ENCODE measurements at regions not wholly inside any gene's neighbourhood (a gene's known extent, or its start where the extent isn't known, plus 50 kb on each side); places are given as distances from the start of the nearest gene placed in this dataset.
"Not testable (repeated sequence)": the region's sequence is repeated elsewhere in the genome, so short reads cannot be mapped to it uniquely, and the experiment has no call there.

GRCh38 chr11:91023731-91024130, 800.9 kb upstream of the CHORDC1 start:
- DNase-seq (ENCODE audit: low spot score) (no peak), ATAC-seq (ENCODE audit: low read depth) (no peak)
- no peaks in the 10 kb centered on the region for H3K36me3 ChIP-seq (ENCODE audit: low read depth)
- H3K4me1 ChIP-seq (ENCODE audit: insufficient read depth, poor library complexity, severe bottlenecking) = no peaks in the 10 kb centered on the region
- no peak overlapping the region for H3K27ac ChIP-seq (ENCODE audit: poor library complexity, severe bottlenecking)
- no peak overlapping the region for H3K4me3 ChIP-seq (ENCODE audit: severe bottlenecking)
- no peaks in the 10 kb centered on the region for H3K9me3 ChIP-seq (ENCODE audit: severe bottlenecking)
- no peaks in the 10 kb centered on the region for H3K27me3 ChIP-seq (ENCODE audit: insufficient read depth, poor library complexity, severe bottlenecking)
- no peak for TF ChIP-seq CTCF (IDR thresholded peaks at IDR 0.05; ENCODE audit: poor library complexity, severe bottlenecking)

- no peak for DNase-seq (ENCODE audit: low spot score)
- Histone ChIP-seq H3K27ac (ENCODE audit: poor library complexity, severe bottlenecking) (no peak overlapping the region), H3K27me3 (ENCODE audit: insufficient read depth, poor library complexity, severe bottlenecking) (no peaks in the 10 kb centered on the region), H3K4me1 (ENCODE audit: insufficient read depth, poor library complexity, severe bottlenecking) (no peaks in the 10 kb centered on the region), H3K36me3 (ENCODE audit: low read depth) (no peaks in the 10 kb centered on the region), H3K4me3 (ENCODE audit: severe bottlenecking) (no peak overlapping the region), H3K9me3 (ENCODE audit: severe bottlenecking) (no peaks in the 10 kb centered on the region)
- ATAC-seq (ENCODE audit: low read depth) = no peak
- TF ChIP-seq CTCF (IDR thresholded peaks at IDR 0.05; ENCODE audit: poor library complexity, severe bottlenecking) = no peak
Measured at GRCh38 chr11:91011503-91011902, 788.7 kb upstream of the CHORDC1 start.

GRCh38 chr11:91005458-91005857, 782.6 kb upstream of the CHORDC1 start:
- TF ChIP-seq CTCF (IDR thresholded peaks at IDR 0.05; ENCODE audit: poor library complexity, severe bottlenecking) = no peak
- H3K27ac ChIP-seq (ENCODE audit: poor library complexity, severe bottlenecking) = no peak overlapping the region
- DNase-seq (ENCODE audit: low spot score) = no peak

GRCh38 chr11:90997241-90997640, 774.4 kb upstream of the CHORDC1 start:
- H3K27me3 ChIP-seq (ENCODE audit: insufficient read depth, poor library complexity, severe bottlenecking) = no peaks in the 10 kb centered on the region
- no peaks in the 10 kb centered on the region for H3K4me1 ChIP-seq (ENCODE audit: insufficient read depth, poor library complexity, severe bottlenecking)
- H3K27ac ChIP-seq (ENCODE audit: poor library complexity, severe bottlenecking) = no peak overlapping the region
- H3K4me3 ChIP-seq (ENCODE audit: severe bottlenecking) = no peak overlapping the region
- no peaks in the 10 kb centered on the region for H3K9me3 ChIP-seq (ENCODE audit: severe bottlenecking)
- DNase-seq (ENCODE audit: low spot score) = no peak
- H3K36me3 ChIP-seq (ENCODE audit: low read depth) = no peaks in the 10 kb centered on the region
- TF ChIP-seq CTCF (IDR thresholded peaks at IDR 0.05; ENCODE audit: poor library complexity, severe bottlenecking) = no peak
- no peak for ATAC-seq (ENCODE audit: low read depth)

More at GRCh38 chr11:91005458-91005857, 782.6 kb upstream of the CHORDC1 start:
- no peaks in the 10 kb centered on the region for H3K4me1 ChIP-seq (ENCODE audit: insufficient read depth, poor library complexity, severe bottlenecking)
- no peaks in the 10 kb centered on the region for H3K36me3 ChIP-seq (ENCODE audit: low read depth)
- no peak overlapping the region for H3K4me3 ChIP-seq (ENCODE audit: severe bottlenecking)
- H3K9me3 ChIP-seq (ENCODE audit: severe bottlenecking) = no peaks in the 10 kb centered on the region
- H3K27me3 ChIP-seq (ENCODE audit: insufficient read depth, poor library complexity, severe bottlenecking) = no peaks in the 10 kb centered on the region
- ATAC-seq (ENCODE audit: low read depth) = no peak

- H3K9me3 ChIP-seq (ENCODE audit: severe bottlenecking); H3K4me3 ChIP-seq (ENCODE audit: severe bottlenecking); H3K36me3 ChIP-seq (ENCODE audit: low read depth); H3K27ac ChIP-seq (ENCODE audit: poor library complexity, severe bottlenecking); H3K27me3 ChIP-seq (ENCODE audit: insufficient read depth, poor library complexity, severe bottlenecking); H3K4me1 ChIP-seq (ENCODE audit: insufficient read depth, poor library complexity, severe bottlenecking); DNase-seq (ENCODE audit: low spot score); ATAC-seq (ENCODE audit: low read depth): not testable (repeated sequence)
Measured at GRCh38 chr11:90972159-90972558, 749.3 kb upstream of the CHORDC1 start.
